DND-41 (cell line): ENCODE measurements at regions not wholly inside any gene's neighbourhood (a gene's known extent, or its start where the extent isn't known, plus 50 kb on each side); places are given as distances from the start of the nearest gene placed in this dataset.

Source experiments
- ATAC-seq: fragments of 200-7000 bp; cut with Tn5 transposase; 3 replicates; pipeline ENCODE4 v1.9.1; 2021; ENCODE audit warnings: low read depth; ENCODE audit not compliant: insufficient read depth
- DNase-seq: peaks from one replicate; pipeline ENCODE4 v3.0.0-alpha.2; 2020
- H2AFZ ChIP-seq: 2 replicates; pipeline ENCODE4 v1.6.0; 2012; ENCODE audit warnings: low read depth, low read length
- H3K27ac ChIP-seq: 2 replicates; pipeline ENCODE4 v1.5.1; 2012; ENCODE audit warnings: low read length, inconsistent platforms
- H3K27me3 ChIP-seq: fragments of 200-600 bp; sonication (generic); 2 replicates; pipeline ENCODE4 v1.6.0; 2012; ENCODE audit warnings: low read length, mild to moderate bottlenecking, inconsistent platforms; ENCODE audit not compliant: insufficient read depth, poor library complexity
- H3K36me3 ChIP-seq: 2 replicates; pipeline ENCODE4 v1.5.1; 2012; ENCODE audit warnings: low read length, inconsistent platforms; ENCODE audit not compliant: insufficient read depth
- H3K4me1 ChIP-seq: 2 replicates; pipeline ENCODE4 v1.5.1; 2012; ENCODE audit warnings: mild to moderate bottlenecking, low read length; ENCODE audit not compliant: insufficient read depth
- H3K4me2 ChIP-seq: 2 replicates; pipeline ENCODE4 v1.6.0; 2012; ENCODE audit warnings: mild to moderate bottlenecking, moderate library complexity, low read length, inconsistent platforms; ENCODE audit not compliant: insufficient read depth
- H3K4me3 ChIP-seq, 2 experiments: fragments of 200-600 bp in 1 of 2; shearing (Covaris generic) in 1 of 2; 2 replicates each; pipeline ENCODE4 v1.5.1; 2012 to 2016; ENCODE audit warnings: inconsistent platforms in 2 of 2, low read length in 2 of 2, mild to moderate bottlenecking in 2 of 2, low read depth in 1 of 2, moderate library complexity in 1 of 2
- H3K79me2 ChIP-seq: 2 replicates; pipeline ENCODE4 v1.6.0; 2012; ENCODE audit warnings: low read length, inconsistent platforms; ENCODE audit not compliant: insufficient read depth
- H3K9ac ChIP-seq: 2 replicates; pipeline ENCODE4 v1.6.0; 2012; ENCODE audit warnings: low read depth, mild to moderate bottlenecking, inconsistent platforms, low read length, moderate library complexity
- H3K9me3 ChIP-seq: 2 replicates; pipeline ENCODE4 v1.5.1; 2012; ENCODE audit warnings: low read length, moderate library complexity, mild to moderate bottlenecking, inconsistent platforms; ENCODE audit not compliant: insufficient read depth, severe bottlenecking
- H4K20me1 ChIP-seq: 2 replicates; pipeline ENCODE4 v1.6.0; 2012; ENCODE audit warnings: low read length; ENCODE audit not compliant: insufficient read depth
- CTCF ChIP-seq: IDR thresholded peaks from 2 replicates; pipeline ENCODE4 v1.5.1; 2012; ENCODE audit warnings: borderline replicate concordance, low read length, moderate library complexity, mild to moderate bottlenecking; ENCODE audit not compliant: poor library complexity, severe bottlenecking; ENCODE audit errors: extremely low read depth
- EZH2 ChIP-seq: IDR thresholded peaks from 3 replicates; pipeline ENCODE4 v1.6.1; 2012; ENCODE audit warnings: borderline replicate concordance, low read depth, mild to moderate bottlenecking, moderate library complexity, low read length, inconsistent platforms; ENCODE audit not compliant: severe bottlenecking

DNA sequence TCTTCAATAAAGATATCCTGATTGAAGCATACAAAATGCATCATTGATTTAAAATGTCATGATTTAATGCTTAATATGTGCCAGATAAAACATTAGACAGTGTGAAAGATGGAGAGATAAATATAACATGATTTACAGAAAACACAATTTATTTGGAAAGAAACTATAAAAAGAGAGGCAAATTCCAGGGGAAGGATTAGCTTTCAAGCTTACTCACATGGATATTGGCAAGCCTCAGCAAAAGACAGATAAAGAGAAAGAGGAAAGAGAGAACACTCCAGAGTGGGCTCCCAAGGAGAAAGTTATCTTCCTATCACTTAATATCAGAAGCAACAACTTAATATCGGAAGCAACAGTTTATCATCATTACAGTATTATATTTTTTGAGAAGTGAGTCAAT lies 1036.5 kb downstream of the SQOR start:
- ATAC-seq (no peak), DNase-seq (no peak)
- H4K20me1 ChIP-seq: no peaks in the 10 kb centered on the region
- H3K27ac ChIP-seq: no peak overlapping the region
- no peaks in the 10 kb centered on the region for H3K79me2 ChIP-seq
- no peak overlapping the region for H3K4me3 ChIP-seq
- H3K9me3 ChIP-seq: no peaks in the 10 kb centered on the region
- H3K27me3 ChIP-seq: no peaks in the 10 kb centered on the region
- no peak overlapping the region for H3K9ac ChIP-seq
- H3K4me1 ChIP-seq: no peaks in the 10 kb centered on the region
- H2AFZ ChIP-seq: no peak overlapping the region
- no peaks in the 10 kb centered on the region for H3K36me3 ChIP-seq
- H3K4me2 ChIP-seq: no peak overlapping the region
- TF ChIP-seq CTCF (no peak), EZH2 (no peak)

DNA sequence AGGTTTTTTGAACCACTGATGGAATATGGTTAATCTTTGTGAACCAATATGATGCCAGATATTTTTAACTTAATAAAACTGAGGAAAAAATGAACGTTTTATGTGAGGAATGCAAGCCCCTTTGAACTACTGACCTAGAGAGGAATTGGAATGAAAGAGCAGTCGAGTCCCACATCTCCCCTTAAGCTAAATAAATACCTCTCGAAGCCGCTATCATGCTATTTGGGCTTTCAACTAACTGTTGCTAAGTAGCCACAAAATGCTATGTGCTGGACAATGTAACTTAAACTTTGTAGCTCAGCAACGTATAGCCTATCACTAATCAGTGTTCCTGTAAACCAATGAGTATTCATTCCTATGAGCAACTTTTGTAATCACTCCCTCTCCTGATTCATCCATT lies 1037.2 kb downstream of the SQOR start:
- TF ChIP-seq EZH2 (no peak), CTCF (no peak)
- no peak for DNase-seq
- ATAC-seq: no peak
- no peak overlapping the region for H3K9ac ChIP-seq
- no peaks in the 10 kb centered on the region for H3K27me3 ChIP-seq
- no peaks in the 10 kb centered on the region for H4K20me1 ChIP-seq
- H3K4me3 ChIP-seq: no peak overlapping the region
- H3K4me2 ChIP-seq: no peak overlapping the region
- H2AFZ ChIP-seq: no peak overlapping the region
- no peaks in the 10 kb centered on the region for H3K79me2 ChIP-seq
- no peak overlapping the region for H3K27ac ChIP-seq
- no peaks in the 10 kb centered on the region for H3K9me3 ChIP-seq
- H3K36me3 ChIP-seq: no peaks in the 10 kb centered on the region
- no peaks in the 10 kb centered on the region for H3K4me1 ChIP-seq

DNA sequence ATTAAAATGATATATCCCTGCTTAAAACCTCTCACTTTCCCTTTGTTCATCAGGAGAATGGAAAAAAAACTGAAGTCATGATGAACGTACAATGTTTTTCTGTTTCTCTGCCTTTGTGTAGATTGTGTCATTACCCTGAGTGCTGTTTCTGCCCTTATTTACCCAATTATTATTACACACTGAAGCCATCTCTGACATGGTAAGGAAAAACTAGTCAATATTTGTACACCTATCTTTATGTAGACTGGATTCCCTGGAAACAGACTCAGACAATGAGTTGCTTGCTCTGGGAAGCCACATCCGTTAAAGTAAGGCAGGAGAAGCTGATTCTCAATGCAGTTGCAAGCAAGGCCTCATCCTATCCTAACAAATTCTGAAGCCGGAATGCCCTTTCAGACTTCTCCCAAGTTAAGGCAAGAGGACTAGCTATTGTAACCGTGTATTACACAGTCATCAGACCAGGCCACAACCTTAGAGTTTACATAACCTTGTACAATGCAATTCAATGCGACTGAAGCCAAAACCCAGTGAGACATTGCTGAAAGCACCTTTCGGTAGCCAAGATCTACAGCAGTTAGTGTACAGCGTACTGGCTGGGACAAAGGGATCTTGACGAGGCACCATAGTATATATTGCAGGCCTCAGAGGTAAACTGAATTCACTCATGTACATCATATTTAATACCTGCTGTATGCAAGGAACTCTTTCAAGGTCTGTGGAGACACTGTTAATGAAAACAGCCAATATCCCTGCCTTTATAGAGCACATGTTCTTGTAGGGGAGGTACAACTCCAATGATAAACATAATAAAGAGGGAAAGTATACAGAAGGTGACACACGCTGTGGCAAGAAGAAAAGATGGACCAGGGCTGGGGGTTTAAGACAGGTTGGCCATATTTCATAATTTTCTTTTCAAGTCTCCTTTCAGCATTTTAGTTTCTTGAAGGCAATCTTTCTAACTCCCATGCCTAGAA lies 1040.8 kb upstream of the SEMA6D start:
- H3K4me2 ChIP-seq: no peak overlapping the region
- no peak for DNase-seq
- no peak overlapping the region for H2AFZ ChIP-seq
- no peaks in the 10 kb centered on the region for H3K36me3 ChIP-seq
- H3K9me3 ChIP-seq: no peaks in the 10 kb centered on the region
- H4K20me1 ChIP-seq: no peaks in the 10 kb centered on the region
- TF ChIP-seq EZH2 (no peak), CTCF (no peak)
- H3K9ac ChIP-seq: no peak overlapping the region
- H3K27ac ChIP-seq: no peak overlapping the region
- ATAC-seq: no peak
- no peaks in the 10 kb centered on the region for H3K4me1 ChIP-seq
- H3K4me3 ChIP-seq: no peak overlapping the region
- no peaks in the 10 kb centered on the region for H3K79me2 ChIP-seq
- no peaks in the 10 kb centered on the region for H3K27me3 ChIP-seq
